Esophagus muscularis mucosa (tissue), 4 donors: ENCODE measurements at regions not wholly inside any gene's neighbourhood (a gene's known extent, or its start where the extent isn't known, plus 50 kb on each side); places are given as distances from the start of the nearest gene placed in this dataset.

Source experiments
- CTCF ChIP-seq, 3 experiments: fragments of 200-600 bp in 2 of 3; fragments of 450-650 bp in 1 of 3; sonication (generic) in 2 of 3; IDR thresholded peaks; one replicate each; pipeline ENCODE4 v1.5.1; 2017 to 2019; ENCODE audit warnings: antibody characterized with exemption in 3 of 3, mild to moderate bottlenecking in 2 of 3, moderate library complexity in 1 of 3
- EP300 ChIP-seq: sonication (generic); formaldehyde crosslinking; IDR thresholded peaks from one replicate; pipeline ENCODE4 v1.6.1; 2017; ENCODE audit warnings: antibody characterized with exemption
- POLR2A ChIP-seq: fragments of 450-650 bp; IDR thresholded peaks from one replicate; pipeline ENCODE4 v1.6.1; 2017; ENCODE audit warnings: antibody characterized with exemption, moderate library complexity, mild to moderate bottlenecking, low read depth
- POLR2AphosphoS5 ChIP-seq, 2 donors: sonication (generic); formaldehyde crosslinking; IDR thresholded peaks; one replicate each; pipeline ENCODE4 v1.6.1; 2017; ENCODE audit warnings: antibody characterized with exemption in 2 of 2

- no peak for TF ChIP-seq EP300
- TF ChIP-seq CTCF (IDR thresholded peaks at IDR 0.05): no peak
- TF ChIP-seq POLR2A: no peak
- no peak for TF ChIP-seq POLR2AphosphoS5 (IDR thresholded peaks at IDR 0.05)
Measured at GRCh38 chr12:87112571-87113345, 856.6 kb upstream of the MGAT4C start.
